CD4-positive, alpha-beta T cell (primary cell): ENCODE measurements at regions not wholly inside any gene's neighbourhood (a gene's known extent, or its start where the extent isn't known, plus 50 kb on each side); places are given as distances from the start of the nearest gene placed in this dataset.

Experiments
- ATAC-seq: fragments of 200-7000 bp; cut with Tn5 transposase; one replicate; pipeline ENCODE4 v1.10.0; 2022; ENCODE audit warnings: mild to moderate bottlenecking; ENCODE audit not compliant: poor library complexity
- CTCF ChIA-PET: fragments of 350-600 bp; sonication (Branson Sonifier 250); formaldehyde crosslinking; loops from one replicate; lab custom pipeline; 2021; ENCODE audit warnings: antibody characterized with exemption, inconsistent platforms; lab: Charles Lee
- POLR2A ChIA-PET: fragments of 350-600 bp; sonication (Branson Sonifier 250); formaldehyde crosslinking; loops from one replicate; lab custom pipeline; 2021; ENCODE audit warnings: antibody characterized with exemption, inconsistent platforms; lab: Charles Lee
- DNase-seq, 14 experiments: peaks; one replicate each; pipeline ENCODE4 v3.0.0-alpha.2; 2013 to 2020; ENCODE audit warnings: mixed read lengths in 2 of 14
- H3K27ac ChIP-seq, 2 donors: one replicate each; pipeline versions ENCODE4 v1.5.1 to v1.7.0; 2013; ENCODE audit warnings: low read length in 2 of 2, low read depth in 1 of 2, mild to moderate bottlenecking in 1 of 2
- H3K27me3 ChIP-seq, 2 experiments: 1 replicate in 1 of 2; 2 replicates in 1 of 2; pipeline versions ENCODE4 v1.6.1 to v1.7.0; 2013; ENCODE audit warnings: low read length in 2 of 2, control low read depth in 1 of 2, mild to moderate bottlenecking in 1 of 2, moderate library complexity in 1 of 2; ENCODE audit not compliant: insufficient read depth in 2 of 2, control insufficient read depth in 1 of 2
- H3K36me3 ChIP-seq: one replicate; pipeline ENCODE4 v1.6.1; 2013; ENCODE audit warnings: low read length, control low read depth; ENCODE audit not compliant: insufficient read depth
- H3K4me1 ChIP-seq: one replicate; pipeline ENCODE4 v1.6.1; 2013; ENCODE audit warnings: low read length, control low read depth; ENCODE audit not compliant: insufficient read depth
- H3K4me3 ChIP-seq: one replicate; pipeline ENCODE4 v1.5.1; 2013; ENCODE audit warnings: mild to moderate bottlenecking, low read length, moderate library complexity
- H3K9me3 ChIP-seq, 2 experiments: 1 replicate in 1 of 2; 2 replicates in 1 of 2; pipeline versions ENCODE4 v1.6.1 to v1.7.0; 2013; ENCODE audit warnings: low read length in 2 of 2, mild to moderate bottlenecking in 2 of 2, control low read depth in 1 of 2, moderate library complexity in 1 of 2; ENCODE audit not compliant: control insufficient read depth in 1 of 2, insufficient read depth in 1 of 2
- H3K27ac Mint-ChIP-seq: one replicate; pipeline ENCODE4 v1.8.0; 2020; ENCODE audit warnings: mixed read lengths
- H3K27me3 Mint-ChIP-seq: one replicate; pipeline ENCODE4 v1.8.0; 2021; ENCODE audit warnings: mixed read lengths
- H3K36me3 Mint-ChIP-seq: one replicate; pipeline ENCODE4 v1.8.0; 2021; ENCODE audit warnings: low read depth, mixed read lengths
- H3K4me1 Mint-ChIP-seq: one replicate; pipeline ENCODE4 v1.8.0; 2021; ENCODE audit warnings: low read depth, mixed read lengths
- H3K4me3 Mint-ChIP-seq: one replicate; pipeline ENCODE4 v1.8.0; 2020; ENCODE audit warnings: mild to moderate bottlenecking, mixed read lengths
- H3K9me3 Mint-ChIP-seq: one replicate; pipeline ENCODE4 v1.8.0; 2020; ENCODE audit warnings: mixed read lengths
- CTCF ChIP-seq: fragments of 200-600 bp; IDR thresholded peaks from one replicate; pipeline ENCODE4 v1.8.0; 2022; ENCODE audit warnings: antibody characterized with exemption, mild to moderate bottlenecking
- intact Hi-C, 2 experiments: fragments of 100-400 bp; cut with DNase I in 1 of 2; cut with micrococcal nuclease in 1 of 2; formaldehyde crosslinking; loops; one replicate each; pipeline versions ENCODE4 v1.15.1 to v1.9.0; 2023 to 2025; cut with DNase I, micrococcal nuclease

- no peak for TF ChIP-seq CTCF
- H3K27ac Mint-ChIP-seq: no peak overlapping the region
- Histone ChIP-seq H3K36me3 (no peaks in the 10 kb centered on the region), H3K27ac (no peak overlapping the region), H3K4me3 (no peak overlapping the region), H3K4me1 (no peaks in the 10 kb centered on the region), H3K27me3 (no peaks in the 10 kb centered on the region), H3K9me3 (peaks cover 0 to 5% of the 10 kb centered on the region in 2 experiments)
- CTCF ChIA-PET: no interaction called here
- DNase-seq: no peak
- ATAC-seq: no peak
- H3K36me3 Mint-ChIP-seq: no peaks in the 10 kb centered on the region
- peaks cover 8% of the 10 kb centered on the region for H3K9me3 Mint-ChIP-seq
- intact Hi-C loops: no loop called here
- no peak overlapping the region for H3K4me3 Mint-ChIP-seq
- POLR2A ChIA-PET: no interaction called here
- H3K27me3 Mint-ChIP-seq: no peaks in the 10 kb centered on the region
- no peaks in the 10 kb centered on the region for H3K4me1 Mint-ChIP-seq
These were observed 378.2 kb upstream of the ROBO2 start for GRCh38 chr3:76661527-76662250.

- DNase-seq: no peak
- ATAC-seq: no peak
- no peaks in the 10 kb centered on the region for H3K9me3 ChIP-seq
- no peaks in the 10 kb centered on the region for H3K27me3 Mint-ChIP-seq
- no peak overlapping the region for H3K4me3 Mint-ChIP-seq
- H3K4me1 Mint-ChIP-seq: no peaks in the 10 kb centered on the region
- H3K27ac ChIP-seq: no peak overlapping the region
- no peak overlapping the region for H3K4me3 ChIP-seq
- no peaks in the 10 kb centered on the region for H3K36me3 Mint-ChIP-seq
- H3K27ac Mint-ChIP-seq: no peak overlapping the region
- H3K36me3 ChIP-seq: no peaks in the 10 kb centered on the region
- intact Hi-C loops: no loop called here
- CTCF ChIA-PET: no interaction called here
- no peaks in the 10 kb centered on the region for H3K4me1 ChIP-seq
- H3K27me3 ChIP-seq: no peaks in the 10 kb centered on the region
- TF ChIP-seq CTCF: no peak
- POLR2A ChIA-PET: no interaction called here
- H3K9me3 Mint-ChIP-seq: peaks cover 9% of the 10 kb centered on the region
These were observed 375.1 kb upstream of the ROBO2 start for GRCh38 chr3:76664816-76665215.

- H3K27me3 Mint-ChIP-seq: no peaks in the 10 kb centered on the region
- H3K4me1 Mint-ChIP-seq: no peaks in the 10 kb centered on the region
- H3K4me3 Mint-ChIP-seq: no peak overlapping the region
- intact Hi-C loops: no loop called here
- no peaks in the 10 kb centered on the region for H3K9me3 ChIP-seq
- ATAC-seq (no peak), DNase-seq (no peak)
- TF ChIP-seq CTCF: no peak
- H3K4me1 ChIP-seq: no peaks in the 10 kb centered on the region
- H3K27ac ChIP-seq: no peak overlapping the region
- no peaks in the 10 kb centered on the region for H3K36me3 Mint-ChIP-seq
- no peaks in the 10 kb centered on the region for H3K36me3 ChIP-seq
- peaks cover 9% of the 10 kb centered on the region for H3K9me3 Mint-ChIP-seq
- CTCF ChIA-PET: no interaction called here
- no peaks in the 10 kb centered on the region for H3K27me3 ChIP-seq
- POLR2A ChIA-PET: no interaction called here
- no peak overlapping the region for H3K27ac Mint-ChIP-seq
- no peak overlapping the region for H3K4me3 ChIP-seq
These were observed 371.2 kb upstream of the ROBO2 start for GRCh38 chr3:76668653-76669052.
